Large intestine (tissue), 3 donors: ENCODE measurements at regions not wholly inside any gene's neighbourhood (a gene's known extent, or its start where the extent isn't known, plus 50 kb on each side); places are given as distances from the start of the nearest gene placed in this dataset.

Source experiments
- DNase-seq, 2 donors: peaks; one replicate each; pipeline versions ENCODE4 v3.0.0 to v3.0.0-alpha.2; 2013
- H3K27ac ChIP-seq: one replicate; pipeline ENCODE4 v1.5.1; 2013; ENCODE audit warnings: low read length
- H3K27me3 ChIP-seq: 2 replicates; pipeline ENCODE4 v1.6.1; 2013; ENCODE audit warnings: low read length; ENCODE audit not compliant: control insufficient read depth, insufficient read depth
- H3K36me3 ChIP-seq: 2 replicates; pipeline ENCODE4 v1.6.1; 2013; ENCODE audit warnings: low read length; ENCODE audit not compliant: control insufficient read depth, insufficient read depth
- H3K4me1 ChIP-seq: one replicate; pipeline ENCODE4 v1.6.1; 2013; ENCODE audit warnings: low read length; ENCODE audit not compliant: control insufficient read depth, insufficient read depth
- H3K4me3 ChIP-seq: one replicate; pipeline ENCODE4 v1.5.1; 2013; ENCODE audit warnings: low read length
- H3K9me3 ChIP-seq: one replicate; pipeline ENCODE4 v1.6.1; 2013; ENCODE audit warnings: mild to moderate bottlenecking, low read depth, low read length, moderate library complexity; ENCODE audit not compliant: control insufficient read depth
- WGBS: methylation state at CpG from one replicate; pipeline ENCODE4 v1.1.5; 2013; ENCODE audit warnings: low lambda C conversion rate; ENCODE audit not compliant: insufficient coverage; 5-methylcytosine and 5-hydroxymethylcytosine counted together

- Histone ChIP-seq H3K4me1 (no peaks in the 10 kb centered on the region), H3K27ac (no peak overlapping the region), H3K4me3 (no peak overlapping the region), H3K36me3 (no peaks in the 10 kb centered on the region), H3K27me3 (no peaks in the 10 kb centered on the region), H3K9me3 (no peaks in the 10 kb centered on the region)
- WGBS = 70% methylated on average over 3 of the region's 11 CpGs
- no peak for DNase-seq
Observed at GRCh38 chr21:17738176-17738953, 80.8 kb downstream of the C21orf91 start.

GRCh38 chr21:17736072-17736471, 83.1 kb downstream of the C21orf91 start:
- H3K27ac ChIP-seq = no peak overlapping the region
- H3K4me3 ChIP-seq = no peak overlapping the region
- no peaks in the 10 kb centered on the region for H3K9me3 ChIP-seq
- no peaks in the 10 kb centered on the region for H3K4me1 ChIP-seq
- no peaks in the 10 kb centered on the region for H3K36me3 ChIP-seq
- 78% methylated on average over 3 of the region's 5 CpGs for WGBS
- no peak for DNase-seq
- H3K27me3 ChIP-seq = no peaks in the 10 kb centered on the region

GRCh38 chr21:17733209-17733608, 85.9 kb downstream of the C21orf91 start:
- H3K36me3 ChIP-seq = no peaks in the 10 kb centered on the region
- H3K27ac ChIP-seq = no peak overlapping the region
- 98% methylated on average over 5 of the region's 5 CpGs for WGBS
- H3K4me3 ChIP-seq = no peak overlapping the region
- no peaks in the 10 kb centered on the region for H3K27me3 ChIP-seq
- no peak for DNase-seq
- H3K4me1 ChIP-seq = no peaks in the 10 kb centered on the region
- H3K9me3 ChIP-seq = no peaks in the 10 kb centered on the region

GRCh38 chr21:17732306-17732705, 86.8 kb downstream of the C21orf91 start:
- no peak for DNase-seq
- no peaks in the 10 kb centered on the region for H3K4me1 ChIP-seq
- WGBS = 89% methylated on average over 2 of the region's 2 CpGs

GRCh38 chr21:17731554-17731953, 87.6 kb downstream of the C21orf91 start:
- H3K4me3 ChIP-seq = no peak overlapping the region
- no peaks in the 10 kb centered on the region for H3K9me3 ChIP-seq
- H3K27me3 ChIP-seq = no peaks in the 10 kb centered on the region
- no peaks in the 10 kb centered on the region for H3K36me3 ChIP-seq
- no peak for DNase-seq
- no peak overlapping the region for H3K27ac ChIP-seq
- H3K4me1 ChIP-seq = no peaks in the 10 kb centered on the region
- WGBS = no CpG with 5 or more reads among the region's 4 CpGs

More at GRCh38 chr21:17732306-17732705, 86.8 kb downstream of the C21orf91 start:
- Histone ChIP-seq H3K36me3 (no peaks in the 10 kb centered on the region), H3K27ac (no peak overlapping the region), H3K9me3 (no peaks in the 10 kb centered on the region), H3K27me3 (no peaks in the 10 kb centered on the region), H3K4me3 (no peak overlapping the region)

- H3K36me3 ChIP-seq = no peaks in the 10 kb centered on the region
- no peak overlapping the region for H3K4me3 ChIP-seq
- no peaks in the 10 kb centered on the region for H3K4me1 ChIP-seq
- no peaks in the 10 kb centered on the region for H3K9me3 ChIP-seq
- DNase-seq = no peak
- WGBS = no CpG with 5 or more reads among the region's 1 CpG
- H3K27me3 ChIP-seq = no peaks in the 10 kb centered on the region
- no peak overlapping the region for H3K27ac ChIP-seq
Observed at GRCh38 chr21:17730782-17731181, 88.4 kb downstream of the C21orf91 start.

- no CpG with 5 or more reads among the region's 2 CpGs for WGBS
Observed at GRCh38 chr21:17729455-17729854, 89.7 kb downstream of the C21orf91 start.

GRCh38 chr21:17727361-17727760, 91.8 kb downstream of the C21orf91 start:
- no peaks in the 10 kb centered on the region for H3K27me3 ChIP-seq
- no peak overlapping the region for H3K27ac ChIP-seq
- WGBS = no CpG with 5 or more reads among the region's 6 CpGs
- no peaks in the 10 kb centered on the region for H3K9me3 ChIP-seq
- H3K4me3 ChIP-seq = no peak overlapping the region
- no peak for DNase-seq
- no peaks in the 10 kb centered on the region for H3K4me1 ChIP-seq
- no peaks in the 10 kb centered on the region for H3K36me3 ChIP-seq

More at GRCh38 chr21:17729455-17729854, 89.7 kb downstream of the C21orf91 start:
- no peaks in the 10 kb centered on the region for H3K4me1 ChIP-seq
- no peaks in the 10 kb centered on the region for H3K36me3 ChIP-seq
- H3K27ac ChIP-seq = no peak overlapping the region
- H3K27me3 ChIP-seq = no peaks in the 10 kb centered on the region
- H3K4me3 ChIP-seq = no peak overlapping the region
- H3K9me3 ChIP-seq = no peaks in the 10 kb centered on the region
- DNase-seq = no peak

GRCh38 chr21:17726047-17726829, 92.9 kb downstream of the C21orf91 start:
- H3K36me3 ChIP-seq = no peaks in the 10 kb centered on the region
- no peaks in the 10 kb centered on the region for H3K4me1 ChIP-seq
- H3K4me3 ChIP-seq = no peak overlapping the region
- no peaks in the 10 kb centered on the region for H3K27me3 ChIP-seq
- DNase-seq = no peak
- WGBS = 86% methylated on average over 1 of the region's 8 CpGs
- H3K27ac ChIP-seq = no peak overlapping the region
- H3K9me3 ChIP-seq = no peaks in the 10 kb centered on the region

- WGBS = 57% methylated on average over 1 of the region's 3 CpGs
- no peak overlapping the region for H3K4me3 ChIP-seq
- no peaks in the 10 kb centered on the region for H3K36me3 ChIP-seq
- no peak overlapping the region for H3K27ac ChIP-seq
- no peaks in the 10 kb centered on the region for H3K4me1 ChIP-seq
- DNase-seq = peak in 1 of 2 donors; percentile 4
- H3K9me3 ChIP-seq = no peaks in the 10 kb centered on the region
- H3K27me3 ChIP-seq = no peaks in the 10 kb centered on the region
Observed at GRCh38 chr21:17725339-17725738, 93.8 kb downstream of the C21orf91 start.
